Stimulated activated CD8-positive, alpha-beta memory T cell treated with anti-CD3 and anti-CD28 coated beads, Interleukin-12 subunit alpha, Interleukin-12 subunit beta, amount 100 ng/mL, for 24 hours (primary cell): ENCODE measurements at regions not wholly inside any gene's neighbourhood (a gene's known extent, or its start where the extent isn't known, plus 50 kb on each side); places are given as distances from the start of the nearest gene placed in this dataset.

Experiments used
- DNase-seq: peaks from one replicate; pipeline ENCODE4 v3.0.0-alpha.2; 2020; ENCODE audit errors: extremely low read depth

DNA sequence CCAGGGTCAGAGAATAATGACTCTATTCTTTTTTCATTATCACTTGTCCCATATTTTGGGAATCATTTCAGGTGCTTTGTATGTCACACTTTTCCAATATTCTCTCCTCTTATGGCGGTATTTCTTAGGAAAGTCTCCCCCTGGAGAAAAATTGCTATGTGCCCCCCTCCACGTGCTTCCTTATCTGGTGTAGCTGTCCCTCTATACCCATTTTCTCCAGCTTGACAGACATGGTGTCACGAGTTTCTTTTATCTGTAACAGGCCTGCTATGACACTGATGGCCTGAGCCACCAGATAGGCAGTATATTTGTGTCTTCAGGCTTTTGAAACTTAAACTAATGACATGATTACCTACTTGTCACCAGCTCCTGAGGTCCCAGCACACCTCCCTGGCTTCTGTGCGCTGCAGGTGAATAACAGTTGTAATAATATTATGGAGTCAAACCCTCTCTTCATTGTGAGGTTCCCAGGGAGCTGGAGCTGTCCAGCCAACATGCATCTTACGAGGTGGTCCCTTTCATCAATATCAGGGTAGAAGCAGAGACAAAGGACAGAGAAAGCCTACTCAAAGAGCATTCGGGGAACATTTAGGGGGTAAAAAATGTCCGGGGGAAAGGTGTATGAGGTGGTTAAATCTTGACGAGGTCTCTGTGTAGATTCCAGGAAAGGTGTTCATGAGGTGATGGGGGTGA lies 71.2 kb upstream of the DUSP10 start:
- DNase-seq, result no peak

DNA sequence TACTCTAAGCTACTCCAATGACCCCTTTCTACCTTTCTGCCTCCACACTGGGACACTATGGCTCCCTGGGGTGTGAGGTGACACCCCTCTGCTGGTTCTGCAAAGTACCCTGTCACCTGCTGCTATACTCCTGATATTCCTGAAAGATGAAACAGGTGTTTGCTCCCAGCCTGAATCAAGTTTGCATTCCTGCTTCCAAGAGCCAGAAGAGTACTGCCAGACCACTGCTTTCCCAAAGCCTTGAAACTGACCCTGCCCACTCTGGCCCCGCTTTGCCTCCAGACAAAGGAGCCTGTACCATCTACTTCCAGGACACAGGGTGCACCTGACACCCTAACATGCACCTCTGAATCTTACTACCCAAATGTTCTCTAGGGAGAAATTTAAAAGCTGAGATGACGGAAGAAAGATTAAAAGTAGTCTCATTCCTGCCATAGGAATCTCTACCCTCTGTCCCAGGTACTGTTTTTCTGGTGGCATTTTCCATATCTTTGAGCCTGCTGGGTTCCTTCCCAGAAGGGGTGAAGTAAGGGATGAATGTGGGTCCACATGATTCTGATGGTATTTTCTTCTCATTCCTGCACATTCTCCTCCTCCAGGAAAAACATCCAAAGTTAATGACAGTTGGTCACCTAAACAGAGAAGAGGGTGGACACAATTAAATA lies 70.3 kb upstream of the DUSP10 start:
- no peak for DNase-seq

DNA sequence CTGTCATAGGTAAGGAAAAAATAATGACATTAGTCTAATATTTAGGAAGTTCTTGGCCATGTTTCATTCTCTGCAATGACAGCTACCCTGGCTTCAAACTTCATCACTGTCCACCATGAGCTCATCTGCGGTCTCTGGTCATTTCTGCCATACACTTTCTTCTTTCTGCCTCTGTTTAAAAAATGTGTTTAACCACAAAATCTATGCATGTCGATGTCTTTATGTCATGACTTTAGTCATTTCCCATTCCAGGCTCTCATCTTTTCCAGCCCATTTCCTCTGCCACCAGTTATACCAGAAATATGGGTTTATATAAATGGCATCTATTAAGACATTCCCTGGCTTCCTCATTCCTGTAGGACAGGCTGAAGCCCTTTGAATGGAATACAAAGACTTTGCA lies 68.5 kb upstream of the DUSP10 start:
- DNase-seq, result no peak

DNA sequence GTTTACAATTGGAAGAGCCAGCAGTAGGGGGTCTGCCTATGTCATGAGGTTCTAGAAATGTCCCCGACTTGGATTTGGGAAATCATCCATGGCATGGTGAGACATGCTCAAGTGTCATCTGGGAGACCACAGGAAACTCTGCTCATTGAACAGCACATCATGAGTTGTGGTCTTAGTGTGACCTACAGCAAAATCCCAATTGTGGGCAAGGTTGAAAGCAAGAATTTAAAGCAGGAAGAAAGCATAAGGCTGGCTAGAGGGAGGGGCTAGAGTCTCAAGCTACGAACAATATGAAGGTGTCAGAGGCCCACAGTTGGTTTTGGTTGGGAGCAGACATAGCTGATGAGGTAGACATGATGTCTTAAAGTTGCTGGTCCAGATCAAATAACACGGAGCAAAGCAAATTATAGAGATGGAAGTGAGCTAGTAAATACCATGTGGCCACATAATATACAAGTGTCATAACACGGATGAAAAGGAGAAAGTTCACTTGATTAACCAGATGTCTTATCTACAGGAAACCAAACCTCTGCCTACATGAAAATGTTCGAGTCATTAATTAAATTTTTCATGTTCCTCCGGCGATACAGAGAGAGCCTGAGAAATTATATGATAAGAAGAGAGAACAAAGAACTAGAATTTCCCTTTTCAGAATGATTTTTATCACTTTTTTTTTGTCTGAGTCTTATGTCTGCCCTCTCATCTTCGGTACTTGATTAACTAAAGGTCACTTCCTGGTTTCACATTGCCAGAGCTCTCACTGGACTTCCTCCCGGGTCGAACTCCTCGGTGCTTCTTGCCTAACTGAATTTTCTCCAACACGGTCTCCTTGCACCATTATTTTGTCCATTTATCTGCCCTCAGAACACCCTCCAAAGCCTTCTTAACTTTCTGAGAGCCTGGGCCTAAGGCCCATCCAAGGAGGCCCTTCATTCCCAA lies 67.5 kb upstream of the DUSP10 start:
- DNase-seq, result no peak

DNA sequence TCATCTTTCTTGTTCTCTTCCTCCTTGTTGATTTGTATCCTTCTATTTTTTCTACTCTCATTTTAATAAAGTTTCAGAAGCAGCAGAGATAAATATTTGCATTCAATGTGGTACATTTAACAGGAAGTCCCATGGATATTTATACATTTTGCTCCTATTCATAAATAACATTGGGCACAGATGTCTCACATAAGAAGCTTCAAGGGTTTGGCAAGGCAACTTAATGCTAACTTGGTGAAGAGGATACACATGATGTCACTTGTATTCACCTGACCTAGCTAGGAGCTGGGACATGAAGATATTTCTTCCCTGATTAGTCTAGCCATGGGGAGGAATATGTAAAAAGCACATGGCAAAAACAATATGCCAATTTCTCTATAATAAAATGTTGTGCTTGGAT lies 65.1 kb upstream of the DUSP10 start:
- no peak for DNase-seq

DNA sequence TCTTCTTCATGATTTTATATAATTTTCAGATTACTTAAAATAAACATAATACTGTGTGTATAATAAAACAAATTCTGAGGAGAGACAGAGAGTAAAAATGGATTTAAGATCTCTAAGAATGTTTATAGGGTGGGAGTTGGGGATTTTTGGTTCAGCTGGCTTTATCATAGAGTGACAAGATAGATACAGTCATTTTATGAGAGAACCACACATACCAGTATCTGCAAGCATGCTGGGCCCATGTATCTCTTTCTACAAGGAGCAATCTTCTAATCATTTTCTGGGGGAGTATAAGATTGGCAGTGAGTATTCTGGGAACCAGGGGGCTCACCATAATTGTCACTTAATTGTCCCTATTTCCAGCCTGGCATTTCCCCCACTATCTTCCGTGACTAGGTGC lies 64.3 kb upstream of the DUSP10 start:
- DNase-seq, result no peak

DNA sequence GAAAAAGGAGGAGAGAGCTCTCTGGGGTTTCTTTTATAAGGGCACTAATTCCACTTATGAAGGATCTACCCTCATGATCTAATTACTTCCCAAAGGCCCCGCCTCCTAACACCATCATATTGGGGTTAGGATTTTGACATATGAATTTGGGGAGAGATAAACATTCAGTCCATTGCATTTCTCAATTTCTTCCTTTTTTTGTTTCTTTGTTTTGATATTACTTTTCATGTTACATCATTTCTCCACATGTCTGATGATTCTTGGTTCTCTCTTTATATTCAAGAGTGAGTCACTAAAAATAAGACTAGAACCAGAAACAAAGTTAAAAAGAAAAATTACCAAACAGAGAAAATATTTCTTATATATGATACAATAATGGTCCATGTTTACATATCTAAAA lies 63.2 kb upstream of the DUSP10 start:
- DNase-seq, result no peak

DNA sequence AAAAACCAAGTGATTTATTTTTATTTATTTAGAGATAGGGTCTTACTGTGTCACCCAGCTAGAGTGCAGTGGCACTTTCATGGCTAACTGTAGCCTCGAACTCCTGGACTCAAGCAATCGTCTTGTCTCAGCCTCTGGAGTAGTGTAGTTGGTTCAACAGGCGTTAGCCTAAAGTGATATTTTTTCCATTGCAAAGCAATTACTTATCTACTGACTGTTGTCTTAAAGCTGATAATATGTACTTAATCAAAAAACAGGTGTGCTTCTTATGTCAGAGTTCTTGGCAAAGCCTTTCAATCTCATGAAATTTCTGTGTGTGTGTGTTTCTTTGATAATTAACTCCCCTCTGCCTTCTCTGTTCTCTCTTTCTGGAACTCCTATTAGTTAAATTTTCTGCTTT lies 62.4 kb upstream of the DUSP10 start:
- no peak for DNase-seq

DNA sequence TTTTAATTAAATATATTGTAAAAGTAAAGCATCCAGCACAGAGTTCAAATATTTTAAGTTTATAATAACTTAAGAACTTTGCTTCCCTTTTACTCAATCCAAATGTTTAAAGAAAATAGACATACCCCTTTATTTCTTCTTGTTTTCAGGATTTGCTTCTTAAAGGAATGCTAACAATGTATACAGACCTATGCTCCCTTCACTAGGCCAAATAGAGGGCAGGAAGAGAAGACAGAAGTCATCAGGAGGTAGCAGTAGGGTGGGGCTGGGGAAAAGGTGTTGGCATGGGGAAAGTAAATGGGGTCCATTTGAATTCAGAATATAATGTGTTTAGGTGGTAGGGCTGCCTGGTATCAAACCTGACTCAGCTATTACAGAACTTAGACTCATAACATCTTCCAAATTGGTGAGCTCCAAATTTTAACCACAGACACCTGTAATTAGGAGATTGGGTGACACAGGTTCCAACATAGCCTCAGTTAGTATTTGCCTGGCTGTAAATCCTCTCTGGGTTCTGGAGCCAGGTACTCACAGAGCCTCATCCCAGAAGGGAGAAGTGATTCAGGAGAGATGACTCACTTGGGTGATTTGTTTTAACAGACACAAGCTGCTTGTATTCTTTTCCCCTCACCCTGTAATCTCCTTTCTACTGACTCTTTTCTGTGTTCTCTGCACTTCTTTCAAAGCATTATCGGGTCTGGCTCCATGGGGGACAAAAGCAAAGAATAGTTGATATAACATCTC lies 60.1 kb upstream of the DUSP10 start:
- DNase-seq, result no peak

DNA sequence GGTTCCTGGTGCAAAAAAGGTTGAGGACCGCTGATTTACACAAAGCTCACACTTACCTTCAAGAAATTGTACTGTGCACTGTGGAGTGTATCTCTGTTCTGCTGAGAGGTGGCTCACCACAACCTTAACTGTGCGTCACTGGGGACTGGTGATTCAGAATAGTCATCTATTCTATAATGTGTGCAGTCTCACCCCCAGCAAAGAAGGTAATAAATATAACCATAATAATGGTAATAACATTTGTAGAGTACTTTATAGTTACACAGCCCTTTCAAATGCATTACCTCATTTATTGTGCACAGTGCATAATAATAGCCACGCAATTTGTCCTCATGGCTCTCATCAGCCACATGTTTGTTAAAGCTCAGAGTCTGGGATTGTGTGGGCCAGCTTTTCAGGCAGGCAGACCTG lies 59.4 kb upstream of the DUSP10 start:
- no peak for DNase-seq

DNA sequence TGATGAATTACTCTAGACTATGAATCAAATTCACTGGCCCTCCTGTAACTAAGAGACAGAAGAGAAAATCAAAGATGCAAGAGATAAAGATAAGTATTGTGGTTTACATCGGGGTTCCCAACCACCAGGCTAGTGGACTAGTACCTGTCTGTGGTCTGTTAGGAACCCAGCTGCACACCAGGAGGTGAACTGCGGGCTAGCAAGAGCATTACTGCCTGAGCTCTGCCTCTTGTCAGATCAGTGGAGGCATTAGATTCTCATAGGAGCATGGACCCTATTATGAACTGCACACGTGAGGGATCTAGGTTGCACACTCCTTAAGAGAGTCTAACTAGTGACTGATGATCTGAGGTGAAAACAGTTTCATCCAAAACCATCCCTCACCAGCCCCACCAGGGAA lies 58.9 kb upstream of the DUSP10 start:
- no peak for DNase-seq

DNA sequence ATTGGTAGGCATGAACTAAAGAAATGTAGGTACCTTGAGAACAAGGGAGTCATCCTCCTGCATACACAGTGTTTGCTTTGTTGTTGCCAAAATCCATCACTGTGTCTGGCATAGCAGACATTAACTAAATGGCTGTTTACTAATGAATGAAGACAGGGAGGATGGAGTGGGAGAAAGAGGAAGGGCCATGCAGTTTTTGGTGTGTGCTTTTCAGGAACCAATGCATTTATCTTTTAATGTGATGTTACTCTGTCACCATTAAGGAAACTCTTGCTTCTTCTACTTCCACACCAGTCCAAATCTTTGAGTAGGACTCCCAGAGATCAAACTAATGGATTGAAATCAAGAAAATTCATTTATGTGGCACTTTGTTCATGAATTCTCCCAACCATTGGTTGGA lies 55.6 kb upstream of the DUSP10 start:
- DNase-seq, result no peak

DNA sequence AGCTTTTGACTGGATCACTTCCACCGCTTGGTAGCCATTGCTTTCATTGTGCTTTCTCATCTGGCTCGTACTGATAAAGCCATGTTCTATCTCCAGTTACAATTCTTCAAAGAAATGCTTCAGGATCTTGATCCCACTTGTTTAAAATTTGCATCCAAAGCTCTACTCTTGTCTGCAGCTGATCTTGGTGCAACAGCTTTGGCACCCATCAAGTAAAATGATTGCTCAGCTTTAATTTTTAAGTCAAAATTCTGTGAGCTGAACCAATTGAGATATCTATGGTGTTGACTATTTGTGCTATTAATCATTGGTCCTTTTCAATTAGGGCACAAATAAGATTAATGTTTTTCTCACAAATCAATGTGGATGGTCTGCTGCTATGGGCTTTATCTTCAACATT lies 54.8 kb upstream of the DUSP10 start:
- DNase-seq, result no peak

DNA sequence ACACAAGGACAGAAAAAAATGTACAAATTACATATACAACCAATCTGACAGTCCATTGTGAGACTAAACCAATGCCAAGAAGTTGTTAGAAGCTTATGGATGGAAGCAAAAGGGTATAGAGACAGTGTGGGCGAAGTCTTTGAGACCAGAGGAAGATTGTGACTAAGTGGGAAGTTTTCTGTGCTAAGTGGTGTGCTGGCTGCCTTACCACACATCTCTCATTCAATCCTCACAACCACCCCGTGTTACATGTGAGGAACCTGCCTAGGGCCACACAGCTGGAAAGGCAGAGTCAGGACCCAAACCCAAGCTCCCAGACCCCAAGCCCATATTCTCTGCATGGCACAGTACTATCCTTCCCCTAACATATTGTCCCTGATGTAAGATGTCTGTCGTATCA lies 53.5 kb upstream of the DUSP10 start:
- DNase-seq, result no peak

DNA sequence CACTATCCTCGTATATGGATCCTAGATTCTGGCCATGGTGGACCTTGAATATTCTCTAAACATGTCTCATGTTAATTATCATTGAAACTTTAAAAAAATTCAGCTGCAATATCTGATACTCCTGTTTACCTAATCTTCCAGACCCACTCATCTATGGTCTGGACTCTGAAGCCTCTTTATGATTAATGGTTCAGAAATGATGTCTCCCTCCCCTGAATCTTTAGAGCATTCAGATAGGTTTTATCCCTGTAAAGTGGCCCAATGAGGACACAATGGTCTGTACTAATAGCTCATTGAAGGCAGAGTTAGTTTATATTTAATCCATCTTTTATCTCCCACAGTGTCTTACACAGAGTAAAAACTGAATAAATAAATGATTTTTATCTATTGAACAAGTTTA lies 53.0 kb upstream of the DUSP10 start:
- DNase-seq, result no peak

DNA sequence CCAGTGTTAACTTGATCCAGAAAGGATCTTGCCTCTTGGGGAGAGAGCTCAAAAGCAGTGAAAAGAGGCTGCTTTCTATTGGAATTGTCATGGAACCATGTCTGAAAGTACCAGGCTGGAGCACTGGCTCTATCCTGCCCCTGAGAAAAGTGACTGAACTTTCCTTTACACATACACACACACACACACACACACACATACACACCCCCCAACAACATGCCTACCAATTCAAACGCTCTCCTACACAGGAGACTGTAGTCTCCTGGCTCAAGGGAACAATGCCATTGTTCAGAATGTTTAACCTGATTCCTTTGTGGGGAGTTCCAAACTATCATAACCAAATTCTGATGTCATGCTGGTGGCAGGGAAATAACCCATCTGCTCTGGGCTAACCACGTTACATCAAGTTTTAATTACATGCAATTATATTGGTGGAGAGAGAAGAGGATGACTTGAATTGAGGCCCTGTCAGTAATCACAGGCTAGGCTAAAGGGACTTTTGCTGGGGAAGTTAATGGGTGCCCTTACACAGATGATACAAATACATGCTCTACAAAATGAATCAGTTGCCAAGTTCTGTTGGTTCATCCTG lies 52.3 kb upstream of the DUSP10 start:
- no peak for DNase-seq

DNA sequence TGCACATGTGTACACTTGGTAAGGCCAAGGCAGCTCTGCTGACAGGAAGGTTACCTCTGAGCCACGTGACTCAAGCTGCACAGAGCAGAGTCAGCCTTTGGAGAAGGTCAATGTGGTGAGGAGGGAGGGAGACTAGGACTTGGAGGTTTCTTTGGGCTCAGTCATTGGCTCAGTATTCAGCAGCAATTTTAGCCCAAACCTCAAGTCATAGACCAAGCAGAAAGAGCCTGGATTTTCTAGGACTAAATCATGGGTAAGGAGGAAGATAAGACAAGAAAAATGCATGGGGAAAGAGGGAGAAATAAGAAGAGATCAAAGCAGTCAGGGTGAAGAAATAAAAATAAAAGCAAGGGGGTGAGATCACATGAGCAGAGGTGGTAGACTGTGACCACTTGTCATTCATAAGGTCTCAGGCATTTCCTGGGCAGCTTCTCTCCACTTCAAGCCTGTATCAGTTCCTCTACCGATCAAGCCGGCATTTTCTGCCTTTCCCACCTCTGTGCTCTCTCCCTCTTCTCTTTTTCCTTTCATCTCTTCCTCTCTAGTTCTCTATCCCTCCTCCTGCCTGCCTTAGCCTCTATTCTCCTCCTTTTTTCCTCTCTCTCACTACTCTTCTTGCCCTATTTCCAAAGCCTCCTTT lies 51.7 kb upstream of the DUSP10 start:
- DNase-seq, result no peak

DNA sequence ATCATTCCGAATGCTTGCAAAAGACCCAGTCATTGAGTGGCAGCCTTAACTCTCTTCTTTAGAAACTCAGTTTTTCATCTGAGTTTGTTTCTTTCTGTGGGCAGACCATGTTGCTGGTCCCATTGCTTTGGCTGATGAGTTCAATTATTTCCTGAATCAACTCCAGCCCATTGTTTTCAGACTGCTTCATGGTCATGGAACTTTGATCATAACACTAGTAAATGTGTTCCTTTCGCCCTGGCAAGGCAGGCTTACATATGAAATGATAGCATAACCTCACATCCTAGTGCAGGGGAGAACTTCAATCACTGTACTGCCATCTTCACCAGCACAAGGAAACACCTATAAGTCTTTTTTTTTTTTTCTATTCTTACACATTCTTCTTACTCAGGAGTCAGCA lies 50.0 kb upstream of the DUSP10 start:
- no peak for DNase-seq
